ENCODE measurements at regions not wholly inside any gene's neighbourhood (a gene's known extent, or its start where the extent isn't known, plus 50 kb on each side); places are given as distances from the start of the nearest gene placed in this dataset.

GRCh38 chr9:71624728-71625127 lies 143.6 kb downstream of the CEMIP2 start (continued):
- no peak for TF ChIP-seq SREBF2 (IDR thresholded peaks at IDR 0.05)
- TF ChIP-seq RCOR1 (IDR thresholded peaks at IDR 0.05; ENCODE audit: low read depth, low read length), result no peak

GRCh38 chr9:71620746-71621145 lies 147.6 kb downstream of the CEMIP2 start:
- no peak overlapping the region for H3K4me3 ChIP-seq
- no peak for DNase-seq (ENCODE audit: low read depth in 1 of 2, low spot score in 1 of 2)
- no peak for ATAC-seq
- no peak for TF ChIP-seq PHF8 (IDR thresholded peaks at IDR 0.05; ENCODE audit: borderline replicate concordance, low read depth)
- no peak for TF ChIP-seq EP300 (IDR thresholded peaks at IDR 0.05)
- TF ChIP-seq HOXA7 (CRISPR knock-in tag; IDR thresholded peaks at IDR 0.05), result no peak
- TF ChIP-seq FOXS1 (CRISPR knock-in tag; IDR thresholded peaks at IDR 0.05), result no peak
- TF ChIP-seq BCL3 (IDR thresholded peaks at IDR 0.05), result no peak
- TF ChIP-seq ATOH8 (CRISPR knock-in tag; IDR thresholded peaks at IDR 0.05; ENCODE audit: low read depth), result no peak
- TF ChIP-seq RFX5 (IDR thresholded peaks at IDR 0.05), result no peak
- TF ChIP-seq E2F6 (IDR thresholded peaks at IDR 0.05; ENCODE audit: borderline replicate concordance, low read depth), result no peak
- no peak for TF ChIP-seq TFCP2L1 (CRISPR knock-in tag; IDR thresholded peaks at IDR 0.05)
- no peak for TF ChIP-seq NFE2L2 (conservative IDR thresholded peaks at IDR 0.05; ENCODE audit: low read length)
- WGBS (ENCODE audit: missing lambda C conversion rate), result 89% methylated on average over 1 of the region's 1 CpG
- H3K27ac ChIP-seq, result no peak overlapping the region
- H3K4me2 ChIP-seq, result no peak overlapping the region
- 0 out of 3 replicates have a peak, but pooled peaks cover 8% of the 10 kb centered on the region for H3K9me3 ChIP-seq
- CTCF ChIA-PET, result interaction anchor here (0.8 kb wide), 1 partner anchor 131 kb away, joined by 3 read pairs; no protein-coding TSS in a partner anchor
- H3K4me1 ChIP-seq, result no peaks in the 10 kb centered on the region; the same call in 2 of the 3 replicates
- FAIRE-seq, result no peak
- POLR2A ChIA-PET, result no interaction called here

- Histone ChIP-seq H3K9me3 (0 out of 3 replicates have a peak, but pooled peaks cover 8% of the 10 kb centered on the region), H3K4me1 (no peaks in the 10 kb centered on the region), H3K4me2 (no peak overlapping the region), H3K4me3 (no peak overlapping the region), H3K27ac (no peak overlapping the region)
- 67% methylated on average over 2 of the region's 2 CpGs for WGBS (ENCODE audit: missing lambda C conversion rate)
- no peak for DNase-seq (ENCODE audit: low read depth in 1 of 2, low spot score in 1 of 2)
- no peak for ATAC-seq
- TF ChIP-seq HOXB5 (CRISPR knock-in tag; IDR thresholded peaks at IDR 0.05) (no peak), RNF2 (IDR thresholded peaks at IDR 0.05; ENCODE audit: borderline replicate concordance, low read depth) (no peak), MYC (IDR thresholded peaks at IDR 0.05; ENCODE audit: borderline replicate concordance, low read length) (no peak), JUNB (IDR thresholded peaks at IDR 0.05) (no peak), FOSB (CRISPR knock-in tag; IDR thresholded peaks at IDR 0.05) (no peak), MAX (IDR thresholded peaks at IDR 0.05) (no peak), NFE2L2 (conservative IDR thresholded peaks at IDR 0.05; ENCODE audit: low read length) (no peak), ZC3H11A (IDR thresholded peaks at IDR 0.05) (no peak), HOXB13 (CRISPR knock-in tag; IDR thresholded peaks at IDR 0.05; ENCODE audit: low read depth) (no peak), GATA3 (IDR thresholded peaks at IDR 0.05; ENCODE audit: borderline replicate concordance) (no peak), PHF8 (IDR thresholded peaks at IDR 0.05; ENCODE audit: borderline replicate concordance, low read depth) (no peak), ZSCAN20 (CRISPR knock-in tag; IDR thresholded peaks at IDR 0.05) (no peak), CBX8 (IDR thresholded peaks at IDR 0.05) (no peak), TFCP2L1 (CRISPR knock-in tag; IDR thresholded peaks at IDR 0.05) (no peak)
- ChIA-PET CTCF (interaction anchor here (0.8 to 2.0 kb wide), 3 partner anchors 14 to 131 kb away, joined by 3 to 8 read pairs (median 4); no protein-coding TSS in a partner anchor), POLR2A (no interaction called here)
- FAIRE-seq, result no peak
Measured at GRCh38 chr9:71620331-71620730, 148.0 kb downstream of the CEMIP2 start.

Measured in A549 (cell line).